WTC11 (cell line): ENCODE measurements at regions not wholly inside any gene's neighbourhood (a gene's known extent, or its start where the extent isn't known, plus 50 kb on each side); places are given as distances from the start of the nearest gene placed in this dataset.
A peak's percentile ranks its signal among the peaks of the same experiment; 100 is the strongest.

Experiments used
- ATAC-seq: fragments of 200-7000 bp; cut with Tn5 transposase; 2 replicates; pipeline ENCODE4 v1.10.0; 2021; ENCODE audit warnings: mild to moderate bottlenecking, moderate library complexity
- CTCF ChIA-PET: fragments of 300-600 bp; sonication (Branson Sonifier 250); formaldehyde crosslinking; loops from one replicate; lab custom pipeline; 2021; ENCODE audit warnings: antibody characterized with exemption; lab: Charles Lee
- POLR2A ChIA-PET: fragments of 350-600 bp; sonication (Branson Sonifier 250); formaldehyde crosslinking; loops from one replicate; lab custom pipeline; 2021; ENCODE audit warnings: antibody characterized with exemption; lab: Charles Lee
- DNase-seq: peaks from one replicate; pipeline ENCODE4 v3.0.0; 2021; ENCODE audit warnings: low spot score
- H3K27ac Mint-ChIP-seq: 2 replicates; pipeline ENCODE4 v1.8.0; 2021; ENCODE audit warnings: mixed read lengths
- H3K27me3 Mint-ChIP-seq: 2 replicates; pipeline ENCODE4 v1.8.0; 2021; ENCODE audit warnings: low read depth, mild to moderate bottlenecking, moderate library complexity, mixed read lengths
- H3K36me3 Mint-ChIP-seq: 2 replicates; pipeline ENCODE4 v1.8.0; 2021; ENCODE audit warnings: mixed read lengths
- H3K4me1 Mint-ChIP-seq: 2 replicates; pipeline ENCODE4 v1.8.0; 2022; ENCODE audit warnings: mixed read lengths
- H3K4me3 Mint-ChIP-seq: 2 replicates; pipeline ENCODE4 v1.8.0; 2021; ENCODE audit warnings: mild to moderate bottlenecking, moderate library complexity, mixed read lengths
- H3K9me3 Mint-ChIP-seq: 2 replicates; pipeline ENCODE4 v1.8.0; 2021; ENCODE audit warnings: mixed read lengths
- CBFB ChIP-seq: sonication (generic); formaldehyde crosslinking; IDR thresholded peaks from 2 replicates; pipeline ENCODE4 v1.8.1; 2022; ENCODE audit warnings: mild to moderate bottlenecking, low read depth, missing genetic modification reagents
- EMX1 ChIP-seq: fragments of 250-450 bp; sonication (Bioruptor Pico); IDR thresholded peaks from 2 replicates; pipeline ENCODE4 v1.8.0; 2021; ENCODE audit warnings: mild to moderate bottlenecking
- FOXK1 ChIP-seq: sonication (generic); formaldehyde crosslinking; IDR thresholded peaks from 2 replicates; pipeline ENCODE4 v1.8.0; 2022; ENCODE audit warnings: mild to moderate bottlenecking, moderate library complexity, missing genetic modification reagents
- FOXP4 ChIP-seq: sonication (generic); formaldehyde crosslinking; IDR thresholded peaks from 2 replicates; pipeline ENCODE4 v1.8.0; 2022; ENCODE audit warnings: mild to moderate bottlenecking, missing genetic modification reagents
- MAX ChIP-seq: sonication (generic); formaldehyde crosslinking; IDR thresholded peaks from 2 replicates; pipeline ENCODE4 v1.8.0; 2022; ENCODE audit warnings: mild to moderate bottlenecking, missing genetic modification reagents
- NR2C2 ChIP-seq: sonication (generic); formaldehyde crosslinking; IDR thresholded peaks from 2 replicates; pipeline ENCODE4 v1.8.0; 2022; ENCODE audit warnings: mild to moderate bottlenecking, missing genetic modification reagents
- NR3C1 ChIP-seq: sonication (generic); formaldehyde crosslinking; conservative IDR thresholded peaks from 2 replicates; pipeline ENCODE4 v1.8.1; 2023; ENCODE audit warnings: low read depth, mild to moderate bottlenecking, missing genetic modification reagents
- OVOL2 ChIP-seq: fragments of 250-450 bp; sonication (Bioruptor Pico); IDR thresholded peaks from 2 replicates; pipeline ENCODE4 v1.9.0; 2021; ENCODE audit warnings: mild to moderate bottlenecking, borderline replicate concordance
- PRDM15 ChIP-seq: sonication (generic); formaldehyde crosslinking; IDR thresholded peaks from 2 replicates; pipeline ENCODE4 v1.8.0; 2022; ENCODE audit warnings: missing genetic modification reagents
- SMAD3 ChIP-seq: sonication (generic); formaldehyde crosslinking; IDR thresholded peaks from 2 replicates; pipeline ENCODE4 v1.8.0; 2022; ENCODE audit warnings: missing genetic modification reagents, mild to moderate bottlenecking, borderline replicate concordance
- ZMAT4 ChIP-seq: fragments of 250-450 bp; sonication (Bioruptor Pico); IDR thresholded peaks from 2 replicates; pipeline ENCODE4 v1.9.0; 2021; ENCODE audit warnings: mild to moderate bottlenecking
- ZNF121 ChIP-seq: sonication (generic); formaldehyde crosslinking; IDR thresholded peaks from 2 replicates; pipeline ENCODE4 v1.8.0; 2023; ENCODE audit warnings: missing genetic modification reagents
- ZNF138 ChIP-seq: sonication (generic); formaldehyde crosslinking; conservative IDR thresholded peaks from 2 replicates; pipeline ENCODE4 v1.8.1; 2022; ENCODE audit warnings: mild to moderate bottlenecking, moderate library complexity, missing genetic modification reagents
- ZNF317 ChIP-seq: sonication (generic); formaldehyde crosslinking; IDR thresholded peaks from 2 replicates; pipeline ENCODE4 v1.8.1; 2023; ENCODE audit warnings: low read depth, mild to moderate bottlenecking, moderate library complexity, missing genetic modification reagents, borderline replicate concordance
- ZNF396 ChIP-seq: fragments of 250-450 bp; sonication (Bioruptor Pico); IDR thresholded peaks from 2 replicates; pipeline ENCODE4 v1.8.0; 2021; ENCODE audit warnings: mild to moderate bottlenecking, moderate library complexity, borderline replicate concordance
- ZNF671 ChIP-seq: fragments of 250-450 bp; sonication (Bioruptor Pico); IDR thresholded peaks from 2 replicates; pipeline ENCODE4 v1.8.0; 2021; ENCODE audit warnings: mild to moderate bottlenecking
- TF ChIP-seq, protein P1 (sequence below): fragments of 200-600 bp; IDR thresholded peaks from 2 replicates; pipeline ENCODE4 v1.8.0; 2022; ENCODE audit warnings: antibody characterized with exemption
- TF ChIP-seq, protein P2 (sequence below): sonication (generic); formaldehyde crosslinking; IDR thresholded peaks from 2 replicates; pipeline ENCODE4 v1.8.1; 2022; ENCODE audit warnings: mild to moderate bottlenecking, missing genetic modification reagents, moderate library complexity, borderline replicate concordance
- TF ChIP-seq, protein P3 (sequence below): sonication (generic); formaldehyde crosslinking; IDR thresholded peaks from 2 replicates; pipeline ENCODE4 v1.8.1; 2023; ENCODE audit warnings: mild to moderate bottlenecking, missing genetic modification reagents, borderline replicate concordance

- H3K9me3 Mint-ChIP-seq = no peaks in the 10 kb centered on the region
- ATAC-seq (peak; percentile 94), DNase-seq (peak; percentile 94)
- peaks cover 9% of the 10 kb centered on the region for H3K4me1 Mint-ChIP-seq
- ChIA-PET POLR2A (no interaction called here), CTCF (interaction anchor here (0.5 to 3.0 kb wide), 20 partner anchors 12 to 484 kb away, joined by 3 to 17 read pairs (median 3); no protein-coding TSS in a partner anchor)
- TF ChIP-seq EMX1 (no peak), ZNF138 (CRISPR knock-in tag) (0 out of 2 replicates have a peak, but pooled peaks have one; percentile 46), NR3C1 (CRISPR knock-in tag) (no peak), OVOL2 (CRISPR knock-in tag) (no peak), SMAD3 (CRISPR knock-in tag) (no peak), CBFB (no peak), ZNF317 (CRISPR knock-in tag) (no peak)
- TF ChIP-seq, protein P1, sequence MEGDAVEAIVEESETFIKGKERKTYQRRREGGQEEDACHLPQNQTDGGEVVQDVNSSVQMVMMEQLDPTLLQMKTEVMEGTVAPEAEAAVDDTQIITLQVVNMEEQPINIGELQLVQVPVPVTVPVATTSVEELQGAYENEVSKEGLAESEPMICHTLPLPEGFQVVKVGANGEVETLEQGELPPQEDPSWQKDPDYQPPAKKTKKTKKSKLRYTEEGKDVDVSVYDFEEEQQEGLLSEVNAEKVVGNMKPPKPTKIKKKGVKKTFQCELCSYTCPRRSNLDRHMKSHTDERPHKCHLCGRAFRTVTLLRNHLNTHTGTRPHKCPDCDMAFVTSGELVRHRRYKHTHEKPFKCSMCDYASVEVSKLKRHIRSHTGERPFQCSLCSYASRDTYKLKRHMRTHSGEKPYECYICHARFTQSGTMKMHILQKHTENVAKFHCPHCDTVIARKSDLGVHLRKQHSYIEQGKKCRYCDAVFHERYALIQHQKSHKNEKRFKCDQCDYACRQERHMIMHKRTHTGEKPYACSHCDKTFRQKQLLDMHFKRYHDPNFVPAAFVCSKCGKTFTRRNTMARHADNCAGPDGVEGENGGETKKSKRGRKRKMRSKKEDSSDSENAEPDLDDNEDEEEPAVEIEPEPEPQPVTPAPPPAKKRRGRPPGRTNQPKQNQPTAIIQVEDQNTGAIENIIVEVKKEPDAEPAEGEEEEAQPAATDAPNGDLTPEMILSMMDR = peak; percentile 93
- peaks cover 9% of the 10 kb centered on the region for H3K27me3 Mint-ChIP-seq
- H3K36me3 Mint-ChIP-seq = no peaks in the 10 kb centered on the region
- H3K4me3 Mint-ChIP-seq = no peak overlapping the region
- H3K27ac Mint-ChIP-seq = no peak overlapping the region
Observed at GRCh38 chr1:34597877-34598514, 156.9 kb upstream of the GJB5 start.

GRCh38 chr1:34602907-34603306 lies 151.9 kb upstream of the GJB5 start:
- H3K27ac Mint-ChIP-seq = no peak overlapping the region
- no peak for ATAC-seq
- H3K27me3 Mint-ChIP-seq = peaks cover 9% of the 10 kb centered on the region
- 0 out of 2 replicates have a peak, but pooled peaks cover 4% of the 10 kb centered on the region for H3K4me1 Mint-ChIP-seq
- ChIA-PET POLR2A (no interaction called here), CTCF (no interaction called here)
- no peaks in the 10 kb centered on the region for H3K9me3 Mint-ChIP-seq
- H3K4me3 Mint-ChIP-seq = no peak overlapping the region
- no peak for DNase-seq
- no peaks in the 10 kb centered on the region for H3K36me3 Mint-ChIP-seq
- TF ChIP-seq MAX (CRISPR knock-in tag) = no peak
- no peak for TF ChIP-seq PRDM15 (CRISPR knock-in tag)
- TF ChIP-seq, protein P1 = no peak
- no peak for TF ChIP-seq ZNF671 (CRISPR knock-in tag)
- TF ChIP-seq ZNF121 (CRISPR knock-in tag) = no peak
- TF ChIP-seq NR2C2 (CRISPR knock-in tag) = no peak
- TF ChIP-seq ZMAT4 (CRISPR knock-in tag) = no peak
- no peak for TF ChIP-seq FOXP4 (CRISPR knock-in tag)
- TF ChIP-seq, protein P2, sequence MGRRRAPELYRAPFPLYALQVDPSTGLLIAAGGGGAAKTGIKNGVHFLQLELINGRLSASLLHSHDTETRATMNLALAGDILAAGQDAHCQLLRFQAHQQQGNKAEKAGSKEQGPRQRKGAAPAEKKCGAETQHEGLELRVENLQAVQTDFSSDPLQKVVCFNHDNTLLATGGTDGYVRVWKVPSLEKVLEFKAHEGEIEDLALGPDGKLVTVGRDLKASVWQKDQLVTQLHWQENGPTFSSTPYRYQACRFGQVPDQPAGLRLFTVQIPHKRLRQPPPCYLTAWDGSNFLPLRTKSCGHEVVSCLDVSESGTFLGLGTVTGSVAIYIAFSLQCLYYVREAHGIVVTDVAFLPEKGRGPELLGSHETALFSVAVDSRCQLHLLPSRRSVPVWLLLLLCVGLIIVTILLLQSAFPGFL = no peak
- TF ChIP-seq ZNF396 (CRISPR knock-in tag) = no peak
- TF ChIP-seq, protein P3, sequence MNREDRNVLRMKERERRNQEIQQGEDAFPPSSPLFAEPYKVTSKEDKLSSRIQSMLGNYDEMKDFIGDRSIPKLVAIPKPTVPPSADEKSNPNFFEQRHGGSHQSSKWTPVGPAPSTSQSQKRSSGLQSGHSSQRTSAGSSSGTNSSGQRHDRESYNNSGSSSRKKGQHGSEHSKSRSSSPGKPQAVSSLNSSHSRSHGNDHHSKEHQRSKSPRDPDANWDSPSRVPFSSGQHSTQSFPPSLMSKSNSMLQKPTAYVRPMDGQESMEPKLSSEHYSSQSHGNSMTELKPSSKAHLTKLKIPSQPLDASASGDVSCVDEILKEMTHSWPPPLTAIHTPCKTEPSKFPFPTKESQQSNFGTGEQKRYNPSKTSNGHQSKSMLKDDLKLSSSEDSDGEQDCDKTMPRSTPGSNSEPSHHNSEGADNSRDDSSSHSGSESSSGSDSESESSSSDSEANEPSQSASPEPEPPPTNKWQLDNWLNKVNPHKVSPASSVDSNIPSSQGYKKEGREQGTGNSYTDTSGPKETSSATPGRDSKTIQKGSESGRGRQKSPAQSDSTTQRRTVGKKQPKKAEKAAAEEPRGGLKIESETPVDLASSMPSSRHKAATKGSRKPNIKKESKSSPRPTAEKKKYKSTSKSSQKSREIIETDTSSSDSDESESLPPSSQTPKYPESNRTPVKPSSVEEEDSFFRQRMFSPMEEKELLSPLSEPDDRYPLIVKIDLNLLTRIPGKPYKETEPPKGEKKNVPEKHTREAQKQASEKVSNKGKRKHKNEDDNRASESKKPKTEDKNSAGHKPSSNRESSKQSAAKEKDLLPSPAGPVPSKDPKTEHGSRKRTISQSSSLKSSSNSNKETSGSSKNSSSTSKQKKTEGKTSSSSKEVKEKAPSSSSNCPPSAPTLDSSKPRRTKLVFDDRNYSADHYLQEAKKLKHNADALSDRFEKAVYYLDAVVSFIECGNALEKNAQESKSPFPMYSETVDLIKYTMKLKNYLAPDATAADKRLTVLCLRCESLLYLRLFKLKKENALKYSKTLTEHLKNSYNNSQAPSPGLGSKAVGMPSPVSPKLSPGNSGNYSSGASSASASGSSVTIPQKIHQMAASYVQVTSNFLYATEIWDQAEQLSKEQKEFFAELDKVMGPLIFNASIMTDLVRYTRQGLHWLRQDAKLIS (CRISPR knock-in tag) = no peak
- TF ChIP-seq FOXK1 (CRISPR knock-in tag) = no peak
